ENCODE measurements at regions not wholly inside any gene's neighbourhood (a gene's known extent, or its start where the extent isn't known, plus 50 kb on each side); places are given as distances from the start of the nearest gene placed in this dataset.

GRCh38 chr22:25383892-25384291 is 164.5 kb downstream of the CRYBB2 start:
- no peak for TF ChIP-seq POLR2A (IDR thresholded peaks at IDR 0.05)
- TF ChIP-seq, protein P1, sequence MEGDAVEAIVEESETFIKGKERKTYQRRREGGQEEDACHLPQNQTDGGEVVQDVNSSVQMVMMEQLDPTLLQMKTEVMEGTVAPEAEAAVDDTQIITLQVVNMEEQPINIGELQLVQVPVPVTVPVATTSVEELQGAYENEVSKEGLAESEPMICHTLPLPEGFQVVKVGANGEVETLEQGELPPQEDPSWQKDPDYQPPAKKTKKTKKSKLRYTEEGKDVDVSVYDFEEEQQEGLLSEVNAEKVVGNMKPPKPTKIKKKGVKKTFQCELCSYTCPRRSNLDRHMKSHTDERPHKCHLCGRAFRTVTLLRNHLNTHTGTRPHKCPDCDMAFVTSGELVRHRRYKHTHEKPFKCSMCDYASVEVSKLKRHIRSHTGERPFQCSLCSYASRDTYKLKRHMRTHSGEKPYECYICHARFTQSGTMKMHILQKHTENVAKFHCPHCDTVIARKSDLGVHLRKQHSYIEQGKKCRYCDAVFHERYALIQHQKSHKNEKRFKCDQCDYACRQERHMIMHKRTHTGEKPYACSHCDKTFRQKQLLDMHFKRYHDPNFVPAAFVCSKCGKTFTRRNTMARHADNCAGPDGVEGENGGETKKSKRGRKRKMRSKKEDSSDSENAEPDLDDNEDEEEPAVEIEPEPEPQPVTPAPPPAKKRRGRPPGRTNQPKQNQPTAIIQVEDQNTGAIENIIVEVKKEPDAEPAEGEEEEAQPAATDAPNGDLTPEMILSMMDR (IDR thresholded peaks at IDR 0.05): no peak
